GM21825 (cell line): ENCODE measurements at regions not wholly inside any gene's neighbourhood (a gene's known extent, or its start where the extent isn't known, plus 50 kb on each side); places are given as distances from the start of the nearest gene placed in this dataset.

Source experiments
- ATAC-seq: cut with Tn5 transposase; IDR thresholded peaks from one replicate; pipeline ENCODE4 v1.9.1; 2021; ENCODE audit warnings: mild to moderate bottlenecking, moderate library complexity; ENCODE audit not compliant: unreplicated experiment

DNA sequence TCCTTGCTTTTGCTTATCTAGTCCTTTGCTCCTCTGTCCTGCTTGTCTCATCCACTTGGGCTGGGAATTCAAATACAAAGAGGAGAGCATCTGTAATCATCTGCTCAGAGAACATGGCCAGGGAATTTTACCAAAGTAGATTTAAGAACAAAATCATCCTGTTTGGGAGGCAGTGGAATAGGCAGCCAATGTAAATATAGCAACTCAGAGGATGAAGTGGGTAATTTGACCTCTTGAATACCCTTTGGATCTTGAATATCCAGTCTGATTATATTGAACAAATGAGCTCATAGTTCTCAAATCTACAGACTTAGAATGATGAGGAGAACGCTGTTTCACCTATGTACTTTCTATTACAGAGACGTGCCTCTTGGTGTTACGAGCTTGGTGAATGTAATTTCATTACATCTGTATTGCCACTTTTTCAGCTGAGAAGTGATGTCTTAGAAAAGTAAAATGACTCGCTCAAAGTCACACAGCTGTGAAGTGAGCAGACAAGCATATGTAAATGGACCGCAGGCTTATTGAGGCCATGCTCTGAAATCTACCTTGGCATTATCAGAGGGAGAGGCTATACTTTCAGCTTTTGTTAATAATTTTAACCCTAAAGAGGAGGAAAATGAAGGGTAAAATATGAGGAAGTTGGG is 266.3 kb downstream of the MTX2 start:
- ATAC-seq, result no peak

DNA sequence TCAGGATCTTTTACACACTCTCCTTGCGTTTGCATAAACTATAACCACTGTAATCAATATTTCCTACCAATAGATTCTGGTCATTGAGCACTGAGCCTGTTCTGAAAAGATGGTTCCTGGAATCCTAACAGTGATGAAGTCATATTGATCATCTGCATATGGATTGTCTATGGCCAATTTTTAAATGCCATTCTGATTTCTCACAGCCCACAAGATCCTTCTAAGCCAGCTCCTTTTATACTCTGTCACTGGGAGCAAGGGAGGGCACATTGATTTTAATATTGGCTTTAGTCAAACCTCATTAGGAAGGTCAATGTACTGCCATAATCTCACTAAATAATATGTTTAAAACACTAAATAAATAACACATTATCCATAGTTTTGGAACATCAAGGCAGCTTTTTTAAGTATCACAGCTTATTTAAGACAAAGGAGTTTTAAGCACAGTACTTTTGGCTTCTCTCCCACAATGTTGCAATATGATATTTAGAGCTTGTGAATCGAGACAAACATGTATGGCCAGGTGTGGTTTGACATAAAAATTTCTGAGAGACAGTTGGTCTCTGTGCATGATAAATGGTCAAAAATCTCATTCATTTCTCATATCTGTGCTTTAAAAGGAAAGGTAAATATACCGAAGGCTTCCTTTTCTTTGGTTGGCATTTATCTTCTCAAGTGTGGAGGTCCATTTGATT is 267.3 kb downstream of the MTX2 start:
- no peak for ATAC-seq

DNA sequence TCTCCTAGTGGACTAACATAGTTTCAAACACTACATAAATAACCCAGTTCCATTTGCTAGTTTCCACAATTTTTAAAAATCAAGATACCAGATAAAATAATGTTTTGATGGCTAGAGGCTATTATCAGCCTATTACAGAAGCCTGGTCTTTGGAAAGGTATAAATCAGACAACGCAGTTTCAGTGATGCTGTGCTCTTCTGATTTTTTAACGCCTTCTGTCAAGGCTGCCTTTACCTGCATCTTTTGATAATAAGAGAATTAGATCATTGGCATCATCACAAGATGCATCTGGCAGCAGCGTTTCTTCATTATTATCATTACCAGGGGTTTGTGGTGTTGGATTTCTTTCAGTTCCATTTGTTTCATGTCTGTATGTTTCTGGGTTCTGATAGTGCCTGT is 268.7 kb downstream of the MTX2 start:
- ATAC-seq, result no peak

- ATAC-seq, result no peak
Measured at GRCh38 chr2:176540995-176541394, 271.8 kb downstream of the MTX2 start.

DNA sequence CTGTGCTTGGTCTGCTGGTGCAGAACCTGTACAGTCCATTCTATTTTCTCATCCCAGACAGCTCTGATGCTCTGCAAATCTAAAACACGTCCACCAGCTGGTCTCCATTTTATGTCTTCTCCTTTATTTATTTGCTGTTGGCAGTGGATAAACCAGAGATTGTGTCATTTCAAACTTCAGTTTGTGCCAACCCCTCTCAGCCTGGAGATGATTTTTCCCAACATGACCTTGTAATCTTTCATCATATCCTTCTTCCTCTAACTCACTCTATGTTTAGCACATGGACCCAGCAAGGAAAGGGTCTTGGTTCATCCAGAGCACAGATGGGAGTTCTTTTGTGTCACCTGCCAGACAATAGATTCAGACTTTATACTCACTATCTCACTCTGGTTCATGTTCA is 273.2 kb downstream of the MTX2 start:
- no peak for ATAC-seq

GRCh38 chr2:176544557-176544956 is 275.3 kb downstream of the MTX2 start:
- no peak for ATAC-seq

DNA sequence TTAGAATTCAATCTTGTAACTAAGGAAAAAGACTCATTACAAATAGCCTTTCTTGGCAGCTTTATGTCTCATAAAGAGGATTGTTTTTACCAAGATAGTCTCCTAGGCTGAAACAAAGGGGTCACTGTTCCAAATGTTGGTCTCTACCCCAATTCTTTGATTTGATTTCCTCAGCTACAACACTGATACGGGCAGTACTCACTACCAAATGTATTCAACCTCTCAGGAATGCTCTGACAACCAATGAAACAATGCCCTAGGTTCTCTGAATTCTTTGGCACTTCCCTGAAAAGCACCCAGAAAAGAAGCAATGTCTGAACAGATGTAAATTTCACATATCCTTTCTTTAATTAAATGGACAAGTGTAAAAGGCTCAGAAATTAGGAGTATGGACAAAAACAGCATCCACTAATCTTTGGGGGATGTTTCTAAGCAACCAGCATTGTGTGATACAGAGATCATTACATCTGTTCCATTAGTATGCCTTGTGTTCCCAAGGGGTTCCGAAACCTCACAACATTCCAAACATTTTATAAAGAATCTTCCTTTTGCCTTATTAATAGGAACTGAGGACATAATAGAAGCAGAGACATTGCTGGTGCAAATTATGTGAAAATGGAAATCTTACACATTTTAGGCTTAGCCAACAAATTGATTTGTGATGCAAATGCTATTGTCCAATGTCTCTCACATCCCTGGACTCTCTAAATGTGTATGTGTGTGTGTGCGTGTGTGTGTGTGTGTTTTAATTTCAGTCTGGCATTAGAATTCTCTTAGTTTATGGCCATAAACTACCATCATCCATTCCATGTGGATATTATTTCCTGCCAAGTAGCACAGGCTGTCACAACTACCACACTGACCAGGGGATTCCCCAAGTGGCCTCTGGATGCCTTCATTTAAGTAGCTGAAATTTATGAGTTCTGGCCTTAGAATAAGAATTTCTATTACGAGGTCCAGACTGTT is 276.0 kb downstream of the MTX2 start:
- ATAC-seq, result no peak

DNA sequence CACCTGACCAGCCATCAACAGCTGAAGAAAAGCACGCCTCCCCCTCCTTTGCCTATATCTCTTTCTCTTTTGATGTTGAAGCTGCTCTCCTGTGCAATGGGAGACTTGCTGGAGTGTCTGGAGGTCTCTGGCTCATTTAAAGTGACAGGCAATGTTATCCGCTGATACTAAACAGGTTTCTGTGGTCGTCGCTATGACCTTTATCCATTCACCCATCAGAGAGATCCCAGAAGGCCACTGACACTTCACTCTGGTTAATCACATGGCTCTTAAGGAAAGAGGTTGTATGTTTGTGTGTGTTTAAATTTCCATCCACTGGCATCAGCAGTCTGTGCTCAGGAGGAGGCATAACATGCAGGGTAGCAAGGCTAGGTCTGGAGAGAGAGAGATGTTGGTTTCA is 277.3 kb downstream of the MTX2 start:
- ATAC-seq, result no peak

GRCh38 chr2:176552501-176553135 is 283.4 kb downstream of the MTX2 start:
- no peak for ATAC-seq

GRCh38 chr2:176553685-176554100 is 284.5 kb downstream of the MTX2 start:
- ATAC-seq, result no peak

GRCh38 chr2:176554101-176555048 is 285.1 kb downstream of the MTX2 start:
- no peak for ATAC-seq

GRCh38 chr2:176555112-176555511 is 285.9 kb downstream of the MTX2 start:
- no peak for ATAC-seq

- no peak for ATAC-seq
Measured at GRCh38 chr2:176555781-176556180, 286.5 kb downstream of the MTX2 start.

- ATAC-seq, result no peak
Measured at GRCh38 chr2:176556373-176556772, 287.1 kb downstream of the MTX2 start.

DNA sequence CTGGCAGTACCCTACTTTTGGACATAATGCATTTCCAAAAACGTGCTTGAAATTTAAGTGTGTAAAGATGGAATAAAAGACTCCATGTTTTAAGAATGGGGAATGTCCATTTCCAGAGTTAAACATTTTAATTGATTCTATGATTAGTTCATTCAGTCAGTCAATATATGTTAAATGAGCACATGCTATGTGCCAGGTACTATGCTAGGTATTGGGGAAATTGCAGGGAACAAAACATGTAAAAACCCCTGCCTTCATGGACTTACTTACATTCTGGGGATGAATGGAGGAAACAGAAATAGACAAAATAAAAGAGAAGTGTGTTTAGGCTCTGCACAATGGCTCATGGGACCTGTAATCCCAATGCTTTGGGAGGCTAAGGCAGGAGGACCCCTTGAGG is 288.6 kb downstream of the MTX2 start:
- ATAC-seq, result no peak

DNA sequence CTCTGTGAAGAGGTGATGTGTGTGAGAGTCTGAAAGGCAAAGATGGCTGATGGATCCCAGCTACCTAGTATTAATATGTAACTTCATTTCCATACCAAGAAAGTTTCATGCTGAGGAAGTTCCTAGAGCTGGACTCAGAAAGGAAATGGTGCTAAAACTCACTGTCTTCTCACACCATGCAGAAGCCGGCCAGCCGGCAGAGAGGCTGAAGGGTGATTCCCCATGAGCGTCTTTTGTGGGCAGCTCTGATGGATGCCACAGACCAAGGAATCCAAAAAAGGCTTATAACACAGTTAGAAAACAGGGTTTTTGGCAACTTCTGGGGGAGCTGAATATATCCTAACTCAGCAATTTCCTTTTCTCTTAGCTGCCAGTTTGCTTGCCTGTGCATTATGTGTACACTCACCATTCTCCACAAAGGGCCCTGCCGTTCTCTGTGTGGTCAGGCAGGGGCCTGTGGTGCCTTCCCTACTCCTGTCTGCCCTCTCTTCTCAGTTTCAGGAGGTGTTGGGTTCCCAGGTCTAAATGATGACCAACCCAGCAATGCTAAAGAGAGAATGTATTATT is 289.4 kb downstream of the MTX2 start:
- ATAC-seq, result peak; percentile 66

DNA sequence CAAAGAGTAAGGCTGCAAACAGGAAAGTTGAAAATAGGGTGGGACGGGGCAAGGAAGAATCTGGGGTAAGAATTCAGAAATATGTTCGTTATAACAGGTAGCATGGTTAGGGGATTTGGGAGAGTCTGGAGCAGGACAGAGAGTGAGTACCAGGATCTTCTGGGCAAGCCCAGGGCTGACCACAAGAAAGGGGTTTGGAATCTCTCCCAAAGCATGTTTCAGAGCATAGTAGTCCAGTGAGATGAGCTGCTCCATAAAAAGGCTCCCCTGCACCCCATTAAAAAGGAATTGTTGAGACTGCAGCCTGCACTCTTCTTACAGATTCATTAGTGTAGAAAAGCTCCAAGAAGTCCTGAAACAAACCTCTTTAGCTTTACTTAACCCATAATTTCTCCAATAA is 291.1 kb downstream of the MTX2 start:
- no peak for ATAC-seq

GRCh38 chr2:176561706-176562105 is 292.5 kb downstream of the MTX2 start:
- no peak for ATAC-seq

GRCh38 chr2:176562359-176563078 is 293.3 kb downstream of the MTX2 start:
- no peak for ATAC-seq
